ENCODE measurements at regions not wholly inside any gene's neighbourhood (a gene's known extent, or its start where the extent isn't known, plus 50 kb on each side); places are given as distances from the start of the nearest gene placed in this dataset.

GRCh38 chr2:106965611-106966010, 79.6 kb upstream of the ST6GAL2 start:
- Histone ChIP-seq H3K4me1 (no peaks in the 10 kb centered on the region), H3K4me3 (no peak overlapping the region), H3K9me3 (no peaks in the 10 kb centered on the region), H3K27ac (no peak overlapping the region), H3K27me3 (no peaks in the 10 kb centered on the region), H3K36me3 (no peaks in the 10 kb centered on the region)
- ATAC-seq (ENCODE audit: low FRiP score in 2 of 2) (no peak), DNase-seq (no peak)
- TF ChIP-seq CTCF (IDR thresholded peaks at IDR 0.05) (no peak), POLR2A (IDR thresholded peaks at IDR 0.05) (no peak), POLR2AphosphoS5 (IDR thresholded peaks at IDR 0.05) (no peak), EP300 (IDR thresholded peaks at IDR 0.05) (no peak)
- 78 to 80% methylated on average over 3 of the region's 3 CpGs for WGBS, 2 donors

- ATAC-seq (ENCODE audit: low FRiP score in 2 of 2) (no peak), DNase-seq (no peak)
- H3K36me3 ChIP-seq, result no peaks in the 10 kb centered on the region
- H3K4me3 ChIP-seq, result no peak overlapping the region
- no peak for TF ChIP-seq POLR2AphosphoS5 (IDR thresholded peaks at IDR 0.05)
- no peak for TF ChIP-seq CTCF (IDR thresholded peaks at IDR 0.05)
- TF ChIP-seq POLR2A (IDR thresholded peaks at IDR 0.05), result no peak
- TF ChIP-seq EP300 (IDR thresholded peaks at IDR 0.05), result no peak
- 85 to 94% methylated on average over 5 of the region's 5 CpGs for WGBS, 2 donors
- no peaks in the 10 kb centered on the region for H3K4me1 ChIP-seq
- H3K27ac ChIP-seq, result no peak overlapping the region
- no peaks in the 10 kb centered on the region for H3K27me3 ChIP-seq
- no peaks in the 10 kb centered on the region for H3K9me3 ChIP-seq
Measured at GRCh38 chr2:106969777-106970176, 83.8 kb upstream of the ST6GAL2 start.

GRCh38 chr2:106970471-106971261, 84.7 kb upstream of the ST6GAL2 start:
- Histone ChIP-seq H3K4me1 (no peaks in the 10 kb centered on the region), H3K4me3 (no peak overlapping the region), H3K36me3 (no peaks in the 10 kb centered on the region), H3K9me3 (no peaks in the 10 kb centered on the region), H3K27me3 (no peaks in the 10 kb centered on the region), H3K27ac (no peak overlapping the region)
- ATAC-seq (ENCODE audit: low FRiP score in 2 of 2), result no peak
- 76 to 82% methylated on average over 5 of the region's 5 CpGs for WGBS, 2 donors
- no peak for DNase-seq
- no peak for TF ChIP-seq CTCF (IDR thresholded peaks at IDR 0.05)
- no peak for TF ChIP-seq EP300 (IDR thresholded peaks at IDR 0.05)
- TF ChIP-seq POLR2A (IDR thresholded peaks at IDR 0.05), result no peak
- TF ChIP-seq POLR2AphosphoS5 (IDR thresholded peaks at IDR 0.05), result no peak

- Histone ChIP-seq H3K4me1 (no peaks in the 10 kb centered on the region), H3K27me3 (no peaks in the 10 kb centered on the region), H3K9me3 (no peaks in the 10 kb centered on the region), H3K27ac (no peak overlapping the region), H3K36me3 (no peaks in the 10 kb centered on the region), H3K4me3 (no peak overlapping the region)
- DNase-seq (no peak), ATAC-seq (ENCODE audit: low FRiP score in 2 of 2) (no peak)
- 88 to 90% methylated on average over 2 of the region's 2 CpGs for WGBS, 2 donors
- TF ChIP-seq EP300 (IDR thresholded peaks at IDR 0.05), result no peak
- no peak for TF ChIP-seq POLR2A (IDR thresholded peaks at IDR 0.05)
- TF ChIP-seq POLR2AphosphoS5 (IDR thresholded peaks at IDR 0.05), result no peak
- TF ChIP-seq CTCF (IDR thresholded peaks at IDR 0.05), result no peak
Measured at GRCh38 chr2:106972782-106973181, 86.8 kb upstream of the ST6GAL2 start.

GRCh38 chr2:106974891-106975290, 88.9 kb upstream of the ST6GAL2 start:
- DNase-seq, result no peak
- no peaks in the 10 kb centered on the region for H3K9me3 ChIP-seq
- H3K27ac ChIP-seq, result no peak overlapping the region
- H3K4me3 ChIP-seq, result no peak overlapping the region
- H3K4me1 ChIP-seq, result no peaks in the 10 kb centered on the region
- no peaks in the 10 kb centered on the region for H3K27me3 ChIP-seq
- TF ChIP-seq POLR2A (IDR thresholded peaks at IDR 0.05), result no peak
- no peak for TF ChIP-seq CTCF (IDR thresholded peaks at IDR 0.05)
- TF ChIP-seq EP300 (IDR thresholded peaks at IDR 0.05), result no peak
- TF ChIP-seq POLR2AphosphoS5 (IDR thresholded peaks at IDR 0.05), result no peak
- no peaks in the 10 kb centered on the region for H3K36me3 ChIP-seq
- no peak for ATAC-seq (ENCODE audit: low FRiP score in 2 of 2)
- 80 to 88% methylated on average over 1 of the region's 1 CpG for WGBS, 2 donors

Measured in upper lobe of left lung (tissue), 6 donors.